Ovary (tissue), 7 donors: ENCODE measurements at regions not wholly inside any gene's neighbourhood (a gene's known extent, or its start where the extent isn't known, plus 50 kb on each side); places are given as distances from the start of the nearest gene placed in this dataset.

Source experiments
- DNase-seq, 5 donors: peaks; one replicate each; pipeline ENCODE4 v3.0.0-alpha.2; 2019 to 2020
- H3K27ac ChIP-seq, 2 donors: fragments of 200-600 bp; one replicate each; pipeline versions ENCODE4 v1.5.1 to v1.8.0; 2019 to 2022
- H3K27me3 ChIP-seq: fragments of 200-600 bp; one replicate; pipeline ENCODE4 v1.8.0; 2022
- H3K36me3 ChIP-seq: fragments of 200-600 bp; sonication (generic); one replicate; pipeline ENCODE4 v1.5.1; 2019
- H3K4me1 ChIP-seq: one replicate; pipeline ENCODE4 v1.8.1; 2013; ENCODE audit warnings: mild to moderate bottlenecking, moderate library complexity; ENCODE audit not compliant: insufficient read depth
- H3K4me3 ChIP-seq: fragments of 200-600 bp; sonication (generic); one replicate; pipeline ENCODE4 v1.5.1; 2017
- H3K9me3 ChIP-seq, 2 donors: fragments of 200-600 bp in 1 of 2; sonication (generic) in 1 of 2; one replicate each; pipeline versions ENCODE4 v1.5.1 to v1.8.1; 2013 to 2019; ENCODE audit warnings: mild to moderate bottlenecking in 1 of 2, moderate library complexity in 1 of 2
- CTCF ChIP-seq, 3 donors: fragments of 450-650 bp in 2 of 3; fragments of 200-600 bp in 1 of 3; IDR thresholded peaks; one replicate each; pipeline versions ENCODE4 v1.5.1 to v1.8.0; 2016 to 2022; ENCODE audit warnings: antibody characterized with exemption in 3 of 3, mild to moderate bottlenecking in 1 of 3
- EP300 ChIP-seq: sonication (generic); formaldehyde crosslinking; IDR thresholded peaks from one replicate; pipeline ENCODE4 v1.6.1; 2017; ENCODE audit warnings: antibody characterized with exemption
- POLR2A ChIP-seq: fragments of 450-650 bp; IDR thresholded peaks from one replicate; pipeline ENCODE4 v1.6.1; 2017; ENCODE audit warnings: antibody characterized with exemption, mild to moderate bottlenecking, moderate library complexity
- WGBS, 3 donors: extraction: QIAGEN DNeasy Blood & Tissue Kit in 1 of 3; methylation state at CpG; one replicate each; pipeline versions ENCODE4 v1.1.5 to v1.1.7; 2013 to 2017; 5-methylcytosine and 5-hydroxymethylcytosine counted together
- intact Hi-C, 4 donors: fragments of 100-400 bp; cut with DNase I; formaldehyde crosslinking; loops; one replicate each; pipeline versions ENCODE4 v1.11.0 to v1.15.1; 2022 to 2023
- donor health status: DM: no; HTN: no; CAD: no; lungs with moderate emphysema.
- donor health status: DM: no; HTN: no; CAD: no.
- donor health status: Bipolar disorder and iron deficiency.
- donor health status: DM: no; HTN: no; CAD: no.
- donor health status: DM: yes; HTN: yes; CAD: no.

- Histone ChIP-seq H3K36me3 (no peaks in the 10 kb centered on the region), H3K4me3 (no peak overlapping the region), H3K9me3 (no peaks in the 10 kb centered on the region), H3K4me1 (peaks cover 10% of the 10 kb centered on the region), H3K27ac (no peak overlapping the region), H3K27me3 (no peaks in the 10 kb centered on the region)
- DNase-seq = no peak
- intact Hi-C loops = no loop called here
- no peak for TF ChIP-seq EP300
- TF ChIP-seq POLR2A = no peak
- no peak for TF ChIP-seq CTCF (IDR thresholded peaks at IDR 0.05)
- 35 to 44% (median 39%) methylated on average over 2 of the region's 2 CpGs for WGBS, 3 donors
Measured at GRCh38 chr5:82386576-82386975, 108.4 kb upstream of the RPS23 start.

GRCh38 chr5:82384034-82384750 lies 106.0 kb upstream of the RPS23 start:
- Histone ChIP-seq H3K4me3 (no peak overlapping the region), H3K36me3 (no peaks in the 10 kb centered on the region), H3K27me3 (no peaks in the 10 kb centered on the region), H3K27ac (no peak overlapping the region), H3K4me1 (peaks cover 10% of the 10 kb centered on the region), H3K9me3 (no peaks in the 10 kb centered on the region)
- 6 to 25% (median 14%) methylated on average over 6 of the region's 6 CpGs for WGBS, 3 donors
- DNase-seq = no peak
- no peak for TF ChIP-seq POLR2A
- no peak for TF ChIP-seq EP300
- no peak for TF ChIP-seq CTCF (IDR thresholded peaks at IDR 0.05)
- intact Hi-C loops = no loop called here

- Histone ChIP-seq H3K4me1 (peaks cover 5% of the 10 kb centered on the region), H3K9me3 (no peaks in the 10 kb centered on the region), H3K27ac (no peak overlapping the region), H3K27me3 (no peaks in the 10 kb centered on the region), H3K4me3 (no peak overlapping the region), H3K36me3 (no peaks in the 10 kb centered on the region)
- intact Hi-C loops = no loop called here
- DNase-seq = no peak
- no peak for TF ChIP-seq CTCF (IDR thresholded peaks at IDR 0.05)
- TF ChIP-seq POLR2A = no peak
- TF ChIP-seq EP300 = no peak
- WGBS, 3 donors = 93 to 99% (median 96%) methylated on average over 1 of the region's 1 CpG
Measured at GRCh38 chr5:82381591-82381990, 103.4 kb upstream of the RPS23 start.

DNA sequence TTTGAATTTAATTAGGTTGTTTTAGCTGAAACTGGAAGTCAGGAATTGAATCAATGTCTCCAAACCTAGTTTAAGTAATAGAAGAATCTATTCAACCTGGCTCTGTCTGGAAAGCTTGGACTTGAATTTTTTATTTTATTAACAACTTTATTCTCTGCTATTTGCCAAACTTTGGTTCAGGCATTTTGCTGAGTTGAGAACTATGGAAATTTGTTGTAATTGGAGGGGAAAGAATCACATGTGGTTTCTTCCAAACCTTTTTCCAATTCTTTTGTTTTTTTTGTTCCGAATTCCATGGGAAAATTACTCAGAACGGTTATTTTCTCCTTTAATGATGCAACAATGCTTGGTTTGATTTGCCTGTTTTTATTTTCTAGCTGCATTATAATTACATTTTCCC lies 98.2 kb upstream of the RPS23 start:
- no peak overlapping the region for H3K27ac ChIP-seq
- no peaks in the 10 kb centered on the region for H3K36me3 ChIP-seq
- intact Hi-C loops = no loop called here
- no peaks in the 10 kb centered on the region for H3K9me3 ChIP-seq
- H3K27me3 ChIP-seq = no peaks in the 10 kb centered on the region
- DNase-seq = no peak
- no peaks in the 10 kb centered on the region for H3K4me1 ChIP-seq
- TF ChIP-seq CTCF (IDR thresholded peaks at IDR 0.05) = no peak
- no peak for TF ChIP-seq EP300
- TF ChIP-seq POLR2A = no peak
- H3K4me3 ChIP-seq = no peak overlapping the region
- WGBS, 3 donors = 60 to 78% (median 75%) methylated on average over 2 of the region's 2 CpGs
